ENCODE measurements at regions not wholly inside any gene's neighbourhood (a gene's known extent, or its start where the extent isn't known, plus 50 kb on each side); places are given as distances from the start of the nearest gene placed in this dataset.

DNA sequence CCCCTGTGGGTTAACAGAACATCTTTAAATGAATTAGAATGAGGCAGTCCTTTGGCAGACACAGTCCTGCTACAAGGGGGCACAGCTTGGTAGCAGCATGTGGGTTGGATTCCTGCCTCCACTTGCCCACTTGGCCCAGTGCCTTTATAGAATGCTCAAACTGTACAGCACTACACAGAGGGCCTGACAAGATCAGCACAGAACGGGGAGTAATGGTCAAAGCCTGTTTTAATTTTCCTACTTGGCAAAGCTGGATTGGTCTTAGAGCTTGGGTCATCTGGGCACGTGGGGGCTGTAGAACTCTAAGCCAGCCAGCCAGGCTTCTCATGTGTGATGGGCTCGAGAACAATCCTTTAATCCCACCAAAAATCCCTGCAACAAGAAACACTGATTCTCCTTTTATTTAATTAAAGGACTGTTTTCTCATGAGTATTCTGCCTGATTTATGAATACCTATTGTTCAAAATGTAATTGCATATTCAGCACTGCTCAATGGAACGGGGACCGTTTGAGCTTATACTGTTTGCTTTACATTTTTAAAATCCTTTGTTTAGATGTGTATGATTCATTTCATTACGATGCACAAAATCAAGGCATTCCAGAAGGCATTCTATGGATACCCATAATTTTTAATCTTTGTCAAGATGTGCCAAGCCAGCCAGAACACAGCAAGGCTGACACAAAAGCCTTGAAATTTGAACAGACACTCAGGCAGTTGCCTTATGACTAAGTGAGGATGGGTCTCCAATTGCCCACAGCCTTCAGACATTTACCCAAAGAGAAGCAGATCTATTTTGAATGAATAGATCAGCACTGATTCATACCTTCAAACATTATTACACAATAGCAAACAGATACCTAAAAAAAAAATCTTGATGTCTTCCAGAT lies 249.3 kb upstream of the TGFBR2 start:
- DNase-seq (ENCODE audit: low spot score): no peak

DNA sequence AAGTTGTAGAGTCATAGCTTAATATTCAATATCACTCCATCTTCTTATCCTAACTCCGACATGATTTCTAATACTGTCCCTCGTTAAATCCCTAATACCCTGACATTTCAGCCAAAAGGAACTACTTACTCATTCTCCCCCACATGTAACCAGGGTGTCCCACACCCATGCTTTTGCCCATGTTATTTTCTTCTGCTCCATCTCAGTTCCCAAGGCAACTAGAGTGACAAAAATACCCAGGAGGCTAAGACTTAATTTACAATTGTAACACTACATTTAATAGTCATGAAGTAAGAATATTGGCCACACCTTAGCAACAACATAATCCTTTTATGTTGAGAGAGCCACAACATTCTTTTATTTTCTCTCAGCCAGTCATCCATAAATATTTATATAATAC lies 248.5 kb upstream of the TGFBR2 start:
- DNase-seq (ENCODE audit: low spot score): no peak

DNA sequence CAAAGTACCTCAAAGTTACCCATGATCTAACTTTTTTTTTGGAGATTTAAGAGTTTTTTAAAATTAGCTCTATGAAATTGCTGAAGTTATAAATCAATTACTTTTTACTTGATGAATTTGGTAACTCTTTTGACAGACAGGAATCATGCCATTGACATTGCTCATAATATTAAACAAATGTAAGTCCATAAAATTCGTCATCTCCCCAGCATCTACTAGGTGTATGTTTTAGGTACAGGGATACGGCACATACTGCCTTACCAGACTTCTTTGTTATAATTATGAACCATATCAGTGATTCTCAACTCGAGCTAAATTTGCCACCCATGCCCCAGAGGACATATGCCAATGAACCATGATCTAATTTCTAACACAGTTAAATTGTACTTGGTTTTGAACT lies 247.5 kb upstream of the TGFBR2 start:
- DNase-seq (ENCODE audit: low spot score): no peak

DNA sequence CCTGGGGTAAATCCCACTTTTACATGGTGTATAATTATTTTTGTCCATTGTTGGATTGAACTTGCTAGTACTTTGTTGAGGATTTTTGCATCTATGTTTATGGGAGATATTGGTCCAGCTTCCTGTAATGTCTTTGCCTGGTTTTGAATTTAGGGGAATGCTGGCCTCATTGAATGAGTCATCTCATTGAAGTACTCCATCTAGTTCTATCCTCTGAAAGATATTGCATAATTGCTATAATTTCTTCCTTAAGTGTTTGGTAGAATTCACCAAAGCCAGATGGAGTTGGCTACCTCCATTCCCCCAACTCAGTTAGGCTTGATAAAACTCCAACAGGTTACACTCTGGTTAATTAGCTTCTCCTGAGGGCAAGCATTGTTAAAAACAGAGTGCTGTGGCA lies 237.4 kb upstream of the TGFBR2 start:
- no peak for DNase-seq (ENCODE audit: low spot score)

DNA sequence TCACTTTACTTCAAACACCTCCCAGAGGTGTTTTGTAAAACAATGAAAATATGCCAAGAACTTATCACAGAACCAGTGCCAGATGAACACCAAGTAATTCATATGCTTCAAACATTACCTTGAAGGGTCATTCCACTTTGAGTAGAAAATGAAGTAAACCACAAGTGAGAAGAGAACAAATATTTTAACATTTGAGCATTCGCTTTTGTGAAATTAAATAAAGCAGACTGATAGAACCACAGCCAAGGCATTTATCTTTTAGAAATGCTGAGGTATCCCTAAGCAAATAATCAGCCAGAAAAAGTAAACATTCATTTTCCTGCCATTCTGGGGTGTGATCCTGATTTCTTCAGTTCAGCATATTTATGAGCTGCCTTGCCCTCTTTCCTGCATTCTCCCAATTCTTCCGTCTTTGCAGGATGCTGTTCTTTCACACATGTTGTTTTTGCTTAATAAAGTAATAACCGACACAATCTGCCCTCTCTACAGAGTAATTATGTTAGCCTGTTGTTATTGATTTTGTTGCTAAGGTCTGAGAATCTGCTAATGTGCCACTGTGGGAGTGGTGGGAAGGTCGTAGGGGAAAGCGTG lies 235.6 kb upstream of the TGFBR2 start:
- no peak for DNase-seq (ENCODE audit: low spot score)

DNA sequence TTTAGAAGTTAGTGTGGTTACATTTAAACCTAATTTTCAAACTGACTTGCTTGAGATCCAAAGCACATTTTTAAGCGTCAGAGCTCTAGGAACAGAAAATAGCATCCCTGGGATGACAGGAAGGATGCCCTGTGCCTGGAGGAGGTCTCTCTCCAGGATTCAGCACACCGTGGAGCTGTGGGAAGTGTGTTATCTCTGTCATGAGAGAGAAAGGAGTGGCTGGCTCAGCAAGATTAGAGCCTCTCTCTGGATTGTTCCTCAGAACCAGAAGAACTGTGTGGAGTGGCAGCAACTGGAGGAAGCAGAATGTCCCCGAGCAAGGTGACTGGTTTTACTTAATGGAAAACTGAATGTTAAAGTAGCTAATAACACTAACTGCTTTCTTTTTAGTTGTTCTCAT lies 233.6 kb upstream of the TGFBR2 start:
- no peak for DNase-seq (ENCODE audit: low spot score)

DNA sequence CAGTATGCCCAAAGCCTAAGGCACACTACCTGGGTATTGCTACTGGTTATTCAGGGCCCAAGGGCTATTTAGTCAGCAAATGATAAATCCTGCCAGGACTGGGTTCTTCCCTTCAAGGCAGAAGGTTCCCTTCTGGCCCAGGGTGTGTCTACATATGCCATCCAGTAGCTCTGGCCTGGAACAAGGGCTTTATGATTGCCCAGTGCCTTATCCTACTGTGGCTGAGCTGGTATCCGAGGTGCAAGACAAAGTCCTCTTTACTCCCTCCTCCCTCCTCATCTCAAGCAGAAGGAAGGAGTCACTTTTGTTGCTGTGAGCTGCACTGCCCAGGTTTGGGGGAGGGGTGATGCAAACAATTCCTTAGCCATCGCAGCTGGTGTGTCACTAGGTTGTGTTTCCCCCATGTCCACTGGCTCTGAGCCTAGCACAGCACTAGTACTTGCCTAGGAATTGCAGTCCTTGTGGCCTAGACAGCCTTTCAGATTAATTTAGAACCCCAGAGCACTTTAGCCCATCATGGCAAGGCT lies 221.8 kb upstream of the TGFBR2 start:
- no peak for DNase-seq (ENCODE audit: low spot score)

DNA sequence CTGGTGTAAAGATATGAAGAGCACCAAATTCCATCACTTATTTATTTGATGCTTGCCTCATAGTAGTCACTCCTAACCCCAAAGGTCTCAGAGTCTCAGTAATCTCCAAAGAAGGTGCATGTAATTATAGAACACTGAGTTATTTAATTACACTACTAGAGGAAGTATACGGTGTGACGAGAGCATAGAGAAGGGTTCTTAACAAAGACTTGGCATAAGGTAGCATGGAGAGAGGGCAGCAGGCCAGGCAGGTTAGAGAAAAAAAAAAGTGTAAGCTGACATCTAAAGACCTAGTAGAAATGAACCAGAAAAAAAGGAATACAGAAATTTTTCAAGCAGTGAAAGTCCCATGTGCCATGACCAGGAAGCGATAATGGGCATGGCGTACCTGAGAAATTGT lies 213.3 kb upstream of the TGFBR2 start:
- DNase-seq (ENCODE audit: low spot score): no peak

DNA sequence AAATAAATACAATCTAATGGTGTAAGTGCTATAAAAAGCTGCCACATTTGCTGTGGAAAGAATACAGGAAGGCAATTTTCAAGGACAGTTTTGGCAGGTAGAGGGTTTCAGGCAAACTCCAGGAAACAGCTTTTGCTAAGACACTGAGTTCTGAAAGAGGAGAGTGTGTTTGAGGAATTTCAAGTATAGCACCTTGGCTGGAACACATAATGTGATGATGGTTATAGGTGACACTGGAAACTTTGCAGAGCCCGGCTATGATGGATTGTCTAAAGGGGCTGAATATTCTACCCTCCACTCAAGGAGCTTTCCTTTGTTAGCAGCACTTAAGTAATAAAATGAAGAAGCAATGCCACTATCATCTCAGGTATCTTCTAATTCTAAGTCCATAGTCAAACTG lies 209.4 kb upstream of the TGFBR2 start:
- DNase-seq (ENCODE audit: low spot score): no peak

DNA sequence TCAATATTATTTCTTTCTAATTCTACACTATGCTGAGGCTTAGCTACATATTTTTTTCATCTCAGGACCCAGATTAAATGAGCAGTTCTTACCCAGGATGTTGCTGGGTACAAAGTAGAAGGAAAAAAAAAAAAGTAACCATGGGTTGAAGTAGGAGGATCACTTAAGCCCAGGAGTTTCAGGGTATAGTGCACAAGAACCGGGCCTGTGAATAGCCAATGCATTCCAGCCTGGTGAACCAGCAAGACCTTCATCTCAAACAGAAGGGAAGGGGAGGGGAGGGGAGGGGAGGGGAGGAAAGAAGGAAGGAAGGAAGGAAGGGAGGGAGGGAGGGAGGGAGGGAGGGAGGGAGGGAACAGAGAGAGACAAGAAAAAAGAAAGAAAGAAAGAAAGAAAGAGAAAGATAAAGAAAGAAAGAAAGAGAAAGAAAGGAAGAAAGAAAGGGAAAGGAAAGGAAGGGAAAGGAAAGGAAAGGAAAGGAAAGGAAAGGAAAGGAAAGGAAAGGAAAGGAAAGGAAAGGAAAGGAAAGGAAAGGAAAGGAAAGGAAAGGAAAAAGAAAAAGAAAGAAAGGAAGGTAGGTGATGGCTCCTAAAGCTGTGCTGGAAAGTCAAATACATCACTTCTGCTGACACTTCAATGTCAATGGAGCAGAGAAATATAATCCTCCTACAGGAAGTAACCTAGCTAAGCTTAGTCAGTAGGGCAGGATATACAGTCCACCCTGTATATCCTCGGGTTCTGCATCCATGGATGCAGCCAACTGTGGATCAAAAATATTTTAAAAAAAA lies 206.8 kb upstream of the TGFBR2 start:
- no peak for DNase-seq (ENCODE audit: low spot score)

DNA sequence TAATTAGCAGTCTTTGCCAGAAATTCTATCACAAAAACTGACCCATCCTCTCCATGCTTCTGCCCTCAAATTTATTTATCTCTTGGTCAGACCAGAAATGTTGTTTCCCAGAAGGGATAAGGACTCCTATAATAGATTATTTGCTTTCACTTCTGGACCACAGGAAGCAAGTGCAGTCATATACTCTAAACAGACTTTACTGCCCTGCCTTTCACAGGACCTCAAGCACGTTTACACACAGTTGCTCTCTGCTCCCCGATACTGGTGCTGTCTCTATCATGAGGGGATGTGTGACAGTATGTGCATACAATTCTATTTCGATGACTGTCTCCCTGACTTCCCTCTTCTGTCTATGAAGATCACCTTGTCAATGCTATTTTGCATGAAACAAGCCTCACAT lies 205.5 kb upstream of the TGFBR2 start:
- DNase-seq (ENCODE audit: low spot score): no peak

DNA sequence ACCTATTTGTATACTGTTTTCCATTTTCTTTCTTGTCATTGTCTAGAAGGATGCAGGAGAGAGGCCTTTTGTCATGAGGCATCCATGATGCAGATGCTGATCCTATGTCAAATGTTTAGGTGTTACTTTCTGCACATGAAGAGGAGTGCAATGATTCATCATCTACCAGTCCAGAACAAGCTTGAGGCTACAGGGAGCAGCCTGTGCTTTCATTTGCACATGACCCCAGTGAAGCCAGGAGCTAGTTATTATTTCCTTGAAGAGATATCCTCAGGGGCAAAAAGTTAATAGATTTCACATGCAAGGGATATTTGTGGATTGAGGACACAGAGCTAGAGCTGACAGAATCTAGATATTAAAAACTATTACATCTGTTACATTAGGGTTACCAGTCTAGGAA lies 204.4 kb upstream of the TGFBR2 start:
- no peak for DNase-seq (ENCODE audit: low spot score)

DNA sequence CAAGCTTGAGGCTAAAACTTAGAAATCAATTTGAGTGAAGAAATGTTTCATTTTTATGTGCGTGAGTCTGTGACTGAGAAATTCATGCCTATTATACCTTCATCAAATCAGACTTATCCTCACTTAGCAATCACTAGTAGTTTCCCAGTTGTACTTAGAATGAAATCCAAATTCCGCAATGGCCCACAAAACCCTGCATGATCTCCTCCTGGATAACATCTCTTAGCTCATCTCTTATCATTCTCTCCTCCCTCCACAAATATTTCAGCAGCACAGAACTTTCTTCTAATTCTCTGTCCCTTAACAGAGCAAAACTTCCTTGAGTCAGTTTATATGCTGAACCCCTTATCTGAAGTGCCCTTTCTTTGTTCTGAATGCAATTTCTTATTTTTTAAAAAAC lies 198.8 kb upstream of the TGFBR2 start:
- no peak for DNase-seq (ENCODE audit: low spot score)

DNA sequence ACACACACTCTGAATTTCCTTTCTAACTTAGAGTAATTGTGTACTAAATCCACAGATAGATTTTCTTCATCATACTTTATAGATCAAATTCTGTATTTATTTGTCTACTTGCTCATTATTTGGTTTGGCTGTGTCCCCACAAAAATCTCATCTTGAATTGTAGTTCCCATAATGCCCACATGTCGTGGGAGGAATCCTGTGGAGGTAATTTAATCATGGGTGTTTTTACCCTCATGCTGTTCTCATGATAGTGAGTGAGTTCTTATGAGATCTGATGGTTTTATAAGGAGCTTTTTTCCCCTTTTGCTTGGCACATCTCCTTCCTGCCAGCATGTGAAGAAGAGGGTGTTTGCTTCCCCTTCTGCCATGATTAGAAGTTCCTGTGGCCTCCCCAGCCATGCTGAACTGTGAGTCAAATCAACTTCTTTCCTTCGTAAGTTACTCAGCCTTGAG lies 198.3 kb upstream of the TGFBR2 start:
- no peak for DNase-seq (ENCODE audit: low spot score)

DNA sequence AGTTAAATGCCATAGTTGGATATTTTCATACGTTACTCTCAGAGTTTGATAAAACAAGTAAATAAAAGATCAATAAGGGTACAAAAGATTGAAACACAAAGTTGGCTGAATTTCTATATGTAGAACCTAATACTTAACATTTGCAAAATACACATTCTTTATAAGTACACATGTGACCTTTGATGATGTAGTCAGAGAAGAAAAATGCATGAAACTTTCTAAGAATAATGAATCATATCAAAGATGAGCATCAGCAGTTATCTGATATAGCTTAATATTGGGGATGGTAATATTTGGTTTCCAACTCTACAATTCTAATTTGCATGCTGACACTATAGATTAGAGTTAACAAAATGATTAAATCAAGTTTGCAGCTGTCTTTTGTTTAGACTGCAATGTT lies 188.0 kb upstream of the TGFBR2 start:
- DNase-seq (ENCODE audit: low spot score): no peak

DNA sequence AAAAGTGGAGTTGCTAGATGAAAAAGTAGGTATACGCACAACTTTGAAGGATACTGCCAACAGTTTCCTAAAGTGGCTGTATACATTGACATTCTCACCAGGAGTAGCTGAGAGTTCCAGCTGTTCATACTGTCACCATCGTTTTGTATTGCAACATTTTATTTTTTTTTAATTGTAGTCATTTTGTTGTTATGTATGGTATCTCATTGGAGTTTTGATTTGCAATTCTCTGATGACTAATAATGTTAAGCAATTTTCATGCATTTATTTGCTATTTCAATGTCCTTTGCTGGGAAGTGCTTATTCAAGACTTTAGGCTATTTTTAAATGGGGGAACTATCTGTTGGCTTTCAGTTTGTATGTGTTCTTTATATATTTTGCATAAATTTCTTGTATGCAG lies 185.1 kb upstream of the TGFBR2 start:
- DNase-seq (ENCODE audit: low spot score): no peak

DNA sequence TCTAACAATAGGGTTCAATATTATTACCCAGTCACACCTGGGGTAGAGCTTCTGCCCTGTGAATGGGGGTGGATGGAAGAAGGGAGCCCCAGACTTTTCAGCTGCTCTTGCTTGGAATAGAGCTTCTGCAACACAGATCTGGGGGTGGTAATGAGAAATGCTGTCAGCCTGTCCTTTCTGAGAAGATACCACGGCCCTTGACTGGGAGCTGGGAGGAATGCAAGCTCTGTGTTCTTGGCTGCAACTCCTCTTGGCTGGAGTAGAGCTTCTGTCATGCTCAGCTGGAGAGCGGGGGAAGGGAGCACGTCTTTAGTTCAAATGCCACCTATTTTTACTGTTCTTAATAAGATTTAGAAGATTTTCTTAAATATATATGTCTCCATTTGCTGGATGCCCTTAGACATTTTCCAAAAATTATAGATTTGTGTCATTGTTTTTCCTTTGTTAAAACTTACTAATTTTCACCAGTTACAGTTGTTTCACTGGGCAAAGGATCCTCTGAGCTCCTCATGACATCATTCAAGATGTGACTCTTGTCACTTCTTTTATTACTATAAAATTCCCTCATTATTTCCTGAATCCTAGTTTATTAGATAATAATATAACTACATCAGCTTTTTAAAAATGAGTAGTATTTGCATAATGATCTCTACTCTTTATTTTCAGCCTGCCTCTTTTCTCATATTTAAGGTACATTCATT lies 180.0 kb upstream of the TGFBR2 start:
- DNase-seq (ENCODE audit: low spot score): peak; percentile 41

DNA sequence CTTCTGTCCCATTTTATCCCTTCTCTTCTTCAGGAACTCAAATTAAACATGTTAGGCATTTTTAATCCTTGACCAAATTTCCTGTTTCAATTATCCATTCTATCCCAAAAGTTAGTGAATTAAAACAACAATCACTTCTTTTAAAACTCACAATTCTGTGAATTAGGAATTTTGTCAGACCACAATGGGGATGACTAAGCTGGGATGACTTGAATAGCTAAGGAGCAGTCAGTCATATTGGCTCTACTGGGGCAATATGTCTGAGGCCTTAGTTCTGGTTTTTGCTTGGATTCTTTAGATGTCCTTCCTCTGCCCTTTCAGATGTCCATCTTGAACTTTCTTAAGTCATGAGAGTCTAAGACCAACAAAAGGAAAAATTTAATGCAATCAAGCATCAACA lies 178.2 kb upstream of the TGFBR2 start:
- DNase-seq (ENCODE audit: low spot score): no peak

DNA sequence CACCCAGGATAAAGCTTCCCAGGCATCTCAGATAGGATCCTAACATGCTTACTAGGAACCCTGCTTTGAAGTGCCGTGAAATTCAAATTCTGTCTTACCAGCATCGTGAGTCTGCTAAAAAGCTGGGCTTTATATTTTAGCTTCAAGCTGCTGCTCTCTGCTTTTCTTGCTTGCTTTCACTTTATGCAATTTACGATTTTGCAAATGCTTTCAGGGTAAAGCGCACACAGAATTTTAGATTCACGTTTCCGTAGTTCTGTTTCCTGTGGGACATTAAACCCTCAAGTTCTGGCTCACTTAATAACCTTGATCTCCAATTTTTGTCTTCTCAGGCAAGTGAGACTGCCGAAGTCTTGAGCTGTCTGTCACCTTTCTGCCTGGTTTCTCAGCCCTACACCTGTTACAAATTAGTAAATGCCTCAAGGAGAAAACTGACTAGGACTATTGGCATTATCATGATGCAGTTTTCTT lies 170.5 kb upstream of the TGFBR2 start:
- DNase-seq (ENCODE audit: low spot score): no peak

DNA sequence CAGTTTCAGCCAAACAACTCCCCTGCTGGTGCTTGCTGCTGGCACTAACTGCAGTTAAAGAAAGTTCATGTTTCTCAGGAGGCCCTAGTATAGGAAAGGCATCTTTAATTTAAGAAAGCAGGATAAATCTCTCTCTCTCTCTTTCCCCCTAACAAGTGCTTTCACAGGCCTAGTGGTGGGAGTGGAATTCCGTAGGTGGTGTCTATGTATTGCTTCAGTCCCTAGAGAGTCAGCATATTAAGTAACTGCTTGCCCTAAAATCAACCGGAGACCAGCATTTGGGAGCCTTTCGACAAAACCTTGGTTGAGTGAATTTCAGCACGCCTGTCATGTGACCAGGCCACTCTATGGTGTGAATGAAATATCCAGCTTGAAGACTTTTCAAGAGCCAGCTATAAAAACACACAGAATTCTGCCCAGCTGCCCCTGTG lies 169.2 kb upstream of the TGFBR2 start:
- peak; percentile 6 for DNase-seq (ENCODE audit: low spot score)

DNA sequence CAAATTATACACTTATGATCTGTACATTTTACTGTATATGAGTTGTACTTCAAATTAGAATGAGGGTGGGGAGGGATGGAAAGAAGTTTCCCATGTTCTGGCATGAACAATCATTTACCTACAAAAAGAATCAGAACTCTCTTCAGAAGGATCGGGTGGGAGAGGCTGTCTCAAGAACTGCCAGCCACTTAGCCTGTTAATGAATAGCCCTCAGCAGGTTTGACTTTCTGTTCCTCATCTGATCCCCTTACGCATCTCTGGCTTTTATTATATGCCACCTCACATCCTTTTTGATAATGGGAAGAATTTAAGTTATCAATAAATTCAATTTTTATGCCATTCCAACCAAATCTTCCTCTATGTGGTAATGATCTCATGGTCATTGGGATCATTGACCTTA lies 168.3 kb upstream of the TGFBR2 start:
- no peak for DNase-seq (ENCODE audit: low spot score)

Data from Ammon's horn (tissue), 1 donor.